GM21723 (cell line): ENCODE measurements at regions not wholly inside any gene's neighbourhood (a gene's known extent, or its start where the extent isn't known, plus 50 kb on each side); places are given as distances from the start of the nearest gene placed in this dataset.

Experiments used
- ATAC-seq: cut with Tn5 transposase; IDR thresholded peaks from one replicate; pipeline ENCODE4 v1.9.1; 2021; ENCODE audit warnings: mild to moderate bottlenecking, moderate library complexity; ENCODE audit not compliant: unreplicated experiment

DNA sequence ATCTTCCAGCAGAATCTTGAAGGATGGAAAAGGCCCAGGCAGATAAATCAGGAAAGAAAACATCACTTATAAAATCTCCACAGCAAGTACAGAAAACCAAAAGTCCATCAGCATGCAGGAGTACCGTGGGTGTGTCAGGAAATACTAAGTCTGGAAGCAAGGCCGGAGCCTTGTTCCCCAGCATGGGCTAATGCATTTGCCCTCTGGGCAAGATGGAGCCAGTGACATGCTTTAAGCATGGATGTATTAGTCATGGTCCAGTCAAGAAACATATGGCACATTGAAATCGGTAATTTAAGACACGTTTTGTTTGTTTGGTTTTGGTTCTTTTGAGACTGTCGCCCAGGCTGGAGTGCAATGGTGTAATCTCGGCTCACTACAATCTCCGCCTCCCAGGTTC lies 506.0 kb upstream of the JARID2 start:
- no peak for ATAC-seq

DNA sequence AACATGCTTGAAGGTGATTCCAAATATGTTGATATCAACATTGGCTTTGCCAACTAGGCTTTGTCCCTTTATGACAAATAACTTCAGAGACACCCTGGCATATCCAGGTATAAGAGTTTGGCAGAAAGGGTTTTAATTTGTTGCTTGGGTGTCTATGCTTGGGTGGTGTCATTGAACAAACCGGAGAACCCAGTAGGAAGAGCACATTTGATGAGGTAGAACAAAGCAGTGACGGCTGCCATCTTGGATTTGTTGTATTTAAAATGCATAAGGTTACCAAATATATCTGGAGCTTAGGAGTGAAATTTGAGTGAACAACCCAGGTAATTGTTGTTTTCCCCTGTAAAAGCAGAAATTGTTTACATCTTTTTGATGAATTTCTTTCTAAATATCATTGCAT lies 503.7 kb upstream of the JARID2 start:
- no peak for ATAC-seq

- ATAC-seq, result no peak
Observed at GRCh38 chr6:14742680-14743079, 503.2 kb upstream of the JARID2 start.

GRCh38 chr6:14743144-14743473 lies 502.8 kb upstream of the JARID2 start:
- ATAC-seq, result no peak

DNA sequence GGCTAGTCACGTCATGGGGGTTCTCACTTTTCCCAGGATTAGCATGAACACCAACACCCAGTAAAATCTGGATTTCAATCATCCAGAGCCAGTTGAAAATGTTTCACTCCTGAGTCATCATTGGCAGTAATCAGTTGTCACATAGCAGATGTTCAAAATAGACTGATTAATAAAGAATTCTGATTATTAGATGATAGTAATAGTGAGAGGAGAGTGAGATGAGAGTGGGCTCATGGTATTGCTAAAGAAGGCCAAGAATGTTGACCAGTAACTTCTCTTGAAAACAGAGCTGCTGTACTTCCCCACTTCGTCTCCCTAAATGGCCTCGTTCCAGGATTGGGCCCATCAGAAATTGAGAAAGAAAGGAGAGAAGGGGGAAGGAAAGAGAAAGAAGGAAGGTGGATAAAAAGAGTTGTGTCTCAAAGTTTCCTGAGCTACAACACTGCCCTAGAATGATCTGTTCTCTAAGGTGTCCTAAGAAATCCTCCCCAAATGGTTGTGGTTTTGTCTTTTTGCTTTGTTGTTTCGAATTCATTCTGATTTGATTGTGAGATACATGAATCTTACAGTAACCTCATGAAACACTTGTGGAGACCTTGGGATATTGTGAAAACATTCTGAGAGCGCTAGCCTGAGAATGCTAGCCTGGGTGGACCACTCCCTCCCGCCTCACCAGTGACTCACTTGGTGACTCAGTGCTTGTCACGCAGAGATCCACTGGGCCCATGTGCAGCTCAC lies 502.2 kb upstream of the JARID2 start:
- no peak for ATAC-seq

GRCh38 chr6:14744212-14744556 lies 501.7 kb upstream of the JARID2 start:
- ATAC-seq, result no peak

DNA sequence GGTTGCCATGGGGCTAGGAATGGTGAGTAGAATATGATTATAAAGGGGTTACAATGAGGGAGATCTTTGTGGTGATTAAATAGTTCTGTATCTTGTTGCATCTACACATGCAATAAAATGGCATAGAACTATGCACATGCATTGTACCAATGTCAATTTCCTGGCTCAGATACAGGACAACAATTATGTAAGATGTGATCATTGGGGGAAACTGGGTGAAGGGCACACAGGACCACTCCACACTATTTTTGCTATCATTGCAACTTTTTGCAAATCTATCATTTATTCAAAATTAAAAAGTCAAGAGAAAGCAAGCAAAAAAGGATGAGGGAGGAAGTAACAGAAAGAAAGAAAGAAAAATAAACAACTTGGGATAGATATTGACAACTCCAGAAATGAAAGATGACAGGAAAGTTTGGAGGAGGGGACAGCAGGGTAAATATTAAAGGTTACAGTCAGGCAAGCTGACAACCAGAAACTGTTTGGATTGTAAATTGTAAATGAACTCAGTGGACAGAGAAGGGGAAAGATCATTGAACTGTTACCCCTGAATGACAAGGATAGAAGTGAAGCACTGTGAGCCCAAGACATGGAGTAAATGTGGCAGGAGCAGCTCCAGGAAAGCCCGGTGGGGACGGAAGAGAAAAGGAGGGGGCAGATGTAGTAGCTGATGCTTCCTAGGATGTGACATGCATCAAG lies 499.6 kb upstream of the JARID2 start:
- no peak for ATAC-seq

DNA sequence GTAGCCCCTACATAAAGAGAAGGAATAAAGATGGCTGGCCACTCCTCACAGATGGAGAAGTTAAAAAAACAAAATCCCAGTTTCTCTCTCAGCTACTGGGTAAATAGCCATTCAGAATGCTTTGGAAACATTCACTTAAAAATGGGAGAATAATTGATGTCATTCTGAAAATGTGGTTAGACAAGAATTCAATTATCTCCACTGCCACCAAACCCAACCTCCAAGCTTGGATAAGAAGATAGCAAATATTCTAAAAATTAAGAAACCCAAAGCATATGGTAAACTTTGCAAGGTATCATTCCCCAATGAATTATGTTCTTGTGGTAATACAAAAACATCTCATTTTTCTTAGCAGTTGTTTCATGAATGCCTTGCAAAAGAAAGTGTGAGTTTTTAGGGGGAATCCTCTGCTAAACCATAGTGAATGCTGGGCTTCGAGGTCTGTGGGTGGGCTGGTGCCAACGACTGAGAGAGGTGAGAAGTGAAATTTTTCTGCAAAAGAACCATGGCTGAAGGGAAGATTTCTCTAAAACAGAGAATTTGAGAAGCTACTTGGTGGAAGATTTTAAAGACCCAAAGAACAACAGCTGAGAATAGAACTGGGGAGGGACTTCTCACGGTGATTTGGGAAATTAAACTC lies 497.9 kb upstream of the JARID2 start:
- no peak for ATAC-seq

DNA sequence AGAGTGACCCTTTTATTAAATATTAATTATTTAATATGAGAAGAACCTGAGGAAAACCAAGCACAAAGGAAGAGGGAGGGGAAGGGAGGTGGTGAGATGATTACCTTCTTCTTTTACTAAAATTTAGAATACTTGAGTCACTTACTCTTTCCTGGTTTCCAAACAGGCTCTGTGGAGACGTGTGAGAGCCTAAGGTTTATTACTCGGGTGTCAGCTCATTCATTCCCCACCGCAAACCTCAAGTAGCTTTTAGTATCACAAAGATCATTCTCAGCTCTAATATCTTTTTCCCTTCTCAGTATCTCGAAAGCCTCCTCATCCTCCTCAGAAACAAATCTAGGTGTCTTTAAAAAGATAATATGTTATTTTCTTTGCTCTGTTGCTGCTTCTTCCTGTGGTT lies 497.2 kb upstream of the JARID2 start:
- no peak for ATAC-seq

- ATAC-seq, result no peak
Observed at GRCh38 chr6:14750059-14750661, 495.7 kb upstream of the JARID2 start.

GRCh38 chr6:14751645-14752175 lies 494.2 kb upstream of the JARID2 start:
- ATAC-seq, result no peak

DNA sequence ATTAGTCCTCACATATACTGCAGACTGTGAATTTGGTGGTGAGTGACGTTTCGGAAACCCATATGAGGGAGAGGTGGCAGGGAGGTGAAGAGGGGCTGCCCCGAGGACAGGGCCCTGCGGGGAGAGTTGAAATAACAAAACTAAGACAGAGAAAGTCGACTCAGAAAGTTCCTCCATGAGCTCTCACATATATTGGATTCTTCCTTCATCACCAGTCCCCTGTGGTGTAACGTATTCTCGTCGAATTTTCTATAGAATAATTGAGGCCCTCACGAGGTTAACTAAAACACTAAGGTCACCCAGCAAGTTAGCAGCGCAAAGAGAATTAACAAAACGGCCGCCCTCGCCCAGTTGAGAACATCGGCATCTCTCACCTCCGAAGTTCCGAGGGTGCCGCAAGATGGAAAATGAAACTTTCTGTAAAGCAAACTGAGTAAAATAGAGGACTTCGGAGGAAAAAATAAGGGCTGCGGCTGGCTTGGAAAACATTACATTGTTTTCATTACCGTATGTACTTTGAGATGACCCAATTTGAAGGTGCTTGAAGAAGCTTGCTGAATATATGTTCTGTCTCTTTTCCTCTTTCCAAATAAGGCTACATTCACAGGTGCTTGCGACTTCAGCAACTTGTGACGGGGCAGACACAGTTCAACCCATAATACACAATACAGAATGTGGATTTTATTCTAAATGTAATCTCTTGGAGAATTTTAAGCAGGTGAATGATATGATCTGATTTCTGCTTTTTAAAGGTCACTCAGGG lies 490.9 kb upstream of the JARID2 start:
- ATAC-seq, result no peak

DNA sequence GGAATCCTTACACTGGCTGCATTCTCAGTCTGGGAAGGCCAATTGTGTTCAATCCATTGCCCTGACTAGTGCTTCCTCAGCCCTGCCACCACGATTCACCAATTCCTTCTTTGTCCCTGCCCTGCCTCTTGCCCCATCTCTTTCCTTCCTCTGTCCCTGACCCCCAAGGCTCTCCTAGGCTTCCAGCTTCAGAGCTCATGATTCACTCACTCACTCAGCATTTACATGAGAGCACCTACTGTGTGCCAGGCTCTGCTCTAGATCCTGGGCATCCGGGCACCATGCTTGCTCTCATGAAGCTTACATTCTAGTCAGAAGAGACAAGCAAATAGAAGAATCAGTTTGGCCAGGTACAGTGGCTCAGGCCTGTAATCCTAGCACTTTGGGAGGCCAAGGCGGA lies 489.5 kb upstream of the JARID2 start:
- ATAC-seq, result no peak

DNA sequence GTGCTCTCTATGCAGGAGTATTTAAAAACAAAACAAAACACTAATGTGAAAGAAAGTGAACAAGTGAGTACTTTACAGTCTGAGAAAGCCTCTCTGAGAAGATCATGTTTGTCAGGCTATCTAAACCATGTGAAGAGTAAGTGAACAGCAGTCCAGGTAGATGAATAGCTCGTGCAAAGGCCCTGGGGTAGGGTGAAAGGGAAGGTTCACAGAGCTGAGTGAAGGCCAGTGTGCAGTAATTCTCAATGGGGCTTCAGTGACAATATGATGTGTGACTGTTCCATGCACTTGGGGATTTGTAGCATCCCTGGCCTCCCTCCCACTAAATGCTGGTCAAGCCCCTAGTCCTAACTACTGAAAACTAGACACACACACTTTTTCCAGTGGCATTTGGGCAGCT lies 488.9 kb upstream of the JARID2 start:
- ATAC-seq, result no peak

- ATAC-seq, result no peak
Observed at GRCh38 chr6:14757418-14757817, 488.5 kb upstream of the JARID2 start.

DNA sequence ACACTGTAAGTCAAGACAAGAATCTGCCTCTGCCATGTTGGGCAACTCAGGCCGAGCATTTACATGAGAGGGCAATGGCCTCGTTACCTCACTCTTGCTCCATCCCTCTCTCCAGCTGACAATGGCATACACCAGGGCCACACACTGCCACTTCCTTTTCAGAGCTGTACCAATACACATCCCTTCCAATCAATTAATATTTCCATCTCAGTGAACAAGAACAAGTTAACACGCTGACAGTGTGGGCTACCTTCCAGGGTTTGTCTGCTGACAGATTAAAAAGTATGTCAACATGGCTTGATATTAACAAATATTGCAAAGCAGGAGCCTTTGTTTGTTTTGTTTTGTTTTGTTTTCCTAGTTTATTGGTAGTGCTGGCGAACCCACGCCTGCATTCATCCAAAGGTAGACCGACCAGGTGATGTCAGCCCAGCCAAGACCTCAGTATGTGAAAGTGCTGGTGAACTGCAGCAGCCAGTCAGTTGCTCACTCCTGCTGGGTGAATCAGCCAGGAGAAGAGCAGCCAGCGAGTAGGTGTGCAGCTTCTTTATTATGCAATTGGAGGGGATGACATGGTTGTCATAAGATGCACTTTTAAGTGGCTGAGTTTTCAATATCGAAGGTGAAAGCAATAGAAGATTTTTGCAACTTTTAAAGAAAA lies 487.3 kb upstream of the JARID2 start:
- ATAC-seq, result no peak

GRCh38 chr6:14759976-14760672 lies 485.7 kb upstream of the JARID2 start:
- no peak for ATAC-seq

GRCh38 chr6:14762077-14762476 lies 483.8 kb upstream of the JARID2 start:
- no peak for ATAC-seq

DNA sequence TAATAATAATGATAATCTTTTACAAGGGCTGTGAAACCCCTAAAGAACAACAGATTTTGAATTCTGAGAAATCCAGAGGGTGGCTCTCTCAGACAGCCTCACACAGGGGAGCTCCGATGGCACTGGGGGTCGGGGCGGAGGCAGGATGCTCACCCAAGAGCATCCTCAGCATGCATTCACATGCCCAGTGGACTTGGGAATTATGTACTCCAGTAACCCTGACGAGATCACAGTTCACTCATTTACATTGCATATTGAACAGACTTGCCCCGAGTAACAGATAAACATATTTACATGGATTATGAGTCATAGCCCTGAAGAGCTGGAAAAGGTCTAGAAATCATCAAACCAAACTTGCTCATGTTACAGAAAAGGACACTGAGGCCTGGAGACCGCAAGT lies 482.7 kb upstream of the JARID2 start:
- no peak for ATAC-seq

DNA sequence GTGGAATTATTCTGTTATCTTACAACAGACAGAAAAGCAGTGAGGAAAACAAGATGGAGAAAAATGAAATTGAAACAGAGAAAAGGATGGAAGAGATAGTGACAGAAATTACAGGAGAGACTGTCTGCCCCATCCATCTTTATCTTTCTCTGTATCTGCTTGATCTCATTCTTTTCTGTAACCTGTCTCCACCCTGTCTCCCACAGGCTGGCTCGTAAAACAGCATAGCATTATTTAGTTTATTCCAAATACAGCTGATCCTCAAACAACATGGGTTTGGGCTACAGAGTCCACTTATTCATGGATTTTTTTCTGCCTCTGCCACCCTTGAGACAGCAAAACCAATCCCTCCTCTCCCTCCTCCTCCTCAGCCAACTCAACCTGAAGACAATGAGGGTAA lies 482.3 kb upstream of the JARID2 start:
- ATAC-seq, result no peak
